ENCODE measurements at regions not wholly inside any gene's neighbourhood (a gene's known extent, or its start where the extent isn't known, plus 50 kb on each side); places are given as distances from the start of the nearest gene placed in this dataset.

DNA sequence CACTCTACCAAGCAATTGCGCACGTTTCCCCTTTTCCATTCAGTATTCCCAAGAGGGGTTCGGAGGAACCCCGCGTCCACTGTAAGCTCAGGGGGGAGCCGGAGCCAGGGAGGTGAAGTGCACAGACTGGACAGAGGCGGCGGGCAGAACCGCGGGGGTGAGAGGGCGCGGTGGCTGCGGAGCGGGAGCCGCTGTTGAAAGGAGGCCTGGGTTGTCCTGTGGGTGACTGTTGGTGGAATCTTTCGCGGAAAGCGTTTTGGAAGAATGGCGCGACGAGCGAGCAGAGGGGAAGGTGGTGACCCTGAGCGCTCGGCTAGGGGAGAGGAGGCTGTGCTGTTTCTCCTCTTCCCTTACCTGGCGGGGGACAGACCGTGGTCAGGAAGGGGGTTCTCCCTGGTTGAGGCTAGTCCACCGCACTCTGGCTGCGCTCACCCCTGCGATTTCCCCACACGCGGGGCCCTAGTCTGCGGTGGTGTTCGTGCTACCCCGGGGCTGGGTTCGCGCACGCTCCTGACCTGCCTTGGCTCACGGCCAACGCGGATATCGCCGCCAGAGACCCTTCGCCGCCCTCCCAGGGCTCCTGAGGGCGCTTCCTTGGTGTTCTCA lies 92.8 kb downstream of the PRKAB2 start:
- intact Hi-C loops (cut with DNase I; ENCODE audit: low total_unique reads): no loop called here
- H3K27ac ChIP-seq: no peak overlapping the region
- TF ChIP-seq, protein P1, sequence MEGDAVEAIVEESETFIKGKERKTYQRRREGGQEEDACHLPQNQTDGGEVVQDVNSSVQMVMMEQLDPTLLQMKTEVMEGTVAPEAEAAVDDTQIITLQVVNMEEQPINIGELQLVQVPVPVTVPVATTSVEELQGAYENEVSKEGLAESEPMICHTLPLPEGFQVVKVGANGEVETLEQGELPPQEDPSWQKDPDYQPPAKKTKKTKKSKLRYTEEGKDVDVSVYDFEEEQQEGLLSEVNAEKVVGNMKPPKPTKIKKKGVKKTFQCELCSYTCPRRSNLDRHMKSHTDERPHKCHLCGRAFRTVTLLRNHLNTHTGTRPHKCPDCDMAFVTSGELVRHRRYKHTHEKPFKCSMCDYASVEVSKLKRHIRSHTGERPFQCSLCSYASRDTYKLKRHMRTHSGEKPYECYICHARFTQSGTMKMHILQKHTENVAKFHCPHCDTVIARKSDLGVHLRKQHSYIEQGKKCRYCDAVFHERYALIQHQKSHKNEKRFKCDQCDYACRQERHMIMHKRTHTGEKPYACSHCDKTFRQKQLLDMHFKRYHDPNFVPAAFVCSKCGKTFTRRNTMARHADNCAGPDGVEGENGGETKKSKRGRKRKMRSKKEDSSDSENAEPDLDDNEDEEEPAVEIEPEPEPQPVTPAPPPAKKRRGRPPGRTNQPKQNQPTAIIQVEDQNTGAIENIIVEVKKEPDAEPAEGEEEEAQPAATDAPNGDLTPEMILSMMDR (IDR thresholded peaks at IDR 0.05): no peak
- H3K9me3 ChIP-seq: no peaks in the 10 kb centered on the region
- peaks cover 0 to 42% (median 30%) of the 10 kb centered on the region in 4 donors for H3K4me1 ChIP-seq
- peaks cover 4 to 73% of the 10 kb centered on the region in 2 donors for H3K27me3 ChIP-seq
- H3K36me3 ChIP-seq: no peaks in the 10 kb centered on the region
- DNase-seq: no peak
- H3K4me3 ChIP-seq: no peak overlapping the region

GRCh38 chr1:147078606-147079399 lies 93.5 kb downstream of the PRKAB2 start:
- intact Hi-C loops (cut with DNase I; ENCODE audit: low total_unique reads): no loop called here
- Histone ChIP-seq H3K36me3 (no peaks in the 10 kb centered on the region), H3K4me3 (no peak overlapping the region), H3K4me1 (peaks cover 0 to 35% (median 28%) of the 10 kb centered on the region in 4 donors), H3K27ac (no peak overlapping the region), H3K27me3 (peaks cover 4 to 78% of the 10 kb centered on the region in 2 donors), H3K9me3 (no peaks in the 10 kb centered on the region)
- no peak for DNase-seq
- TF ChIP-seq, protein P1 (IDR thresholded peaks at IDR 0.05): no peak

- no peak for DNase-seq
- no peaks in the 10 kb centered on the region for H3K9me3 ChIP-seq
- TF ChIP-seq, protein P1 (IDR thresholded peaks at IDR 0.05): no peak
- H3K4me1 ChIP-seq: peaks cover 0 to 36% (median 27%) of the 10 kb centered on the region in 4 donors
- intact Hi-C loops (cut with DNase I; ENCODE audit: low total_unique reads): no loop called here
- peaks cover 4 to 86% of the 10 kb centered on the region in 2 donors for H3K27me3 ChIP-seq
- H3K36me3 ChIP-seq: no peaks in the 10 kb centered on the region
- H3K27ac ChIP-seq: no peak overlapping the region
- H3K4me3 ChIP-seq: no peak overlapping the region
Observed at GRCh38 chr1:147077936-147078605, 94.2 kb downstream of the PRKAB2 start.

GRCh38 chr1:147077523-147077922 lies 94.7 kb downstream of the PRKAB2 start:
- TF ChIP-seq, protein P1 (IDR thresholded peaks at IDR 0.05): no peak
- peaks cover 4 to 87% of the 10 kb centered on the region in 2 donors for H3K27me3 ChIP-seq
- H3K36me3 ChIP-seq: no peaks in the 10 kb centered on the region
- intact Hi-C loops (cut with DNase I; ENCODE audit: low total_unique reads): no loop called here
- H3K27ac ChIP-seq: no peak overlapping the region
- no peak overlapping the region for H3K4me3 ChIP-seq
- no peaks in the 10 kb centered on the region for H3K9me3 ChIP-seq
- no peak for DNase-seq
- peaks cover 0 to 42% (median 30%) of the 10 kb centered on the region in 4 donors for H3K4me1 ChIP-seq

- no peak for DNase-seq
- TF ChIP-seq, protein P1 (IDR thresholded peaks at IDR 0.05): no peak
- intact Hi-C loops (cut with DNase I; ENCODE audit: low total_unique reads): no loop called here
- Histone ChIP-seq H3K27me3 (peaks cover 4 to 84% of the 10 kb centered on the region in 2 donors), H3K27ac (no peak overlapping the region), H3K9me3 (no peaks in the 10 kb centered on the region), H3K4me1 (peaks cover 0 to 45% (median 32%) of the 10 kb centered on the region in 4 donors), H3K4me3 (no peak overlapping the region), H3K36me3 (no peaks in the 10 kb centered on the region)
Observed at GRCh38 chr1:147077081-147077480, 95.2 kb downstream of the PRKAB2 start.
